T-cell (primary cell): ENCODE measurements at regions not wholly inside any gene's neighbourhood (a gene's known extent, or its start where the extent isn't known, plus 50 kb on each side); places are given as distances from the start of the nearest gene placed in this dataset.

Experiments used
- ATAC-seq, 4 experiments: fragments of 200-7000 bp in 3 of 4; fragments of 150-1000 bp in 1 of 4; cut with Tn5 transposase; replicated peaks in 1 of 4; 1 replicate in 3 of 4; 2 replicates in 1 of 4; pipeline ENCODE4 v1.10.0; 2021; ENCODE audit warnings: moderate library complexity in 3 of 4, mild to moderate bottlenecking in 2 of 4, moderate number of reproducible peaks in 1 of 4
- CTCF ChIA-PET, 2 donors: fragments of 300-600 bp; sonication (Branson Sonifier 250); formaldehyde crosslinking; loops; one replicate each; lab custom pipeline; 2022; ENCODE audit warnings: antibody characterized with exemption in 2 of 2; lab: Charles Lee
- POLR2A ChIA-PET, 2 donors: fragments of 300-600 bp; sonication (Branson Sonifier 250); formaldehyde crosslinking; loops; one replicate each; lab custom pipeline; 2022; ENCODE audit warnings: antibody characterized with exemption in 2 of 2; lab: Charles Lee
- DNase-seq, 35 experiments: peaks; one replicate each; pipeline versions ENCODE4 v3.0.0 to v3.0.0-alpha.2; 2013 to 2023
- H3K27ac ChIP-seq: one replicate; pipeline ENCODE4 v1.5.1; 2013; ENCODE audit warnings: low read length
- H3K27me3 ChIP-seq, 2 experiments: replicated peaks in 1 of 2; 1 replicate in 1 of 2; 2 replicates in 1 of 2; pipeline versions ENCODE4 v1.6.1 to v1.7.0; 2013; ENCODE audit warnings: low read length in 1 of 2, mixed read lengths in 1 of 2; ENCODE audit not compliant: control insufficient read depth in 2 of 2, insufficient read depth in 2 of 2; ENCODE audit errors: extremely low read depth in 1 of 2
- H3K36me3 ChIP-seq, 2 donors: 1 replicate in 1 of 2; 2 replicates in 1 of 2; pipeline versions ENCODE4 v1.6.1 to v1.7.0; 2013; ENCODE audit warnings: low read length in 1 of 2; ENCODE audit not compliant: control insufficient read depth in 2 of 2, insufficient read depth in 1 of 2; ENCODE audit errors: extremely low read depth in 1 of 2
- H3K4me1 ChIP-seq, 2 experiments: 1 replicate in 1 of 2; 2 replicates in 1 of 2; pipeline versions ENCODE4 v1.6.1 to v1.7.0; 2013; ENCODE audit warnings: low read length in 2 of 2, mixed read lengths in 1 of 2; ENCODE audit not compliant: insufficient read depth in 2 of 2, control insufficient read depth in 1 of 2; ENCODE audit errors: extremely low read depth in 1 of 2
- H3K4me3 ChIP-seq, 2 donors: 1 replicate in 1 of 2; 2 replicates in 1 of 2; pipeline versions ENCODE4 v1.5.1 to v1.7.0; 2013; ENCODE audit warnings: mild to moderate bottlenecking in 2 of 2, low read length in 1 of 2, moderate library complexity in 1 of 2; ENCODE audit not compliant: control insufficient read depth in 1 of 2; ENCODE audit errors: extremely low read depth in 1 of 2
- H3K9me3 ChIP-seq: 2 replicates; pipeline ENCODE4 v1.7.0; 2013
- H3K27ac Mint-ChIP-seq, 2 donors: one replicate each; pipeline ENCODE4 v1.8.0; 2020 to 2021; ENCODE audit warnings: mild to moderate bottlenecking in 2 of 2, mixed read lengths in 2 of 2
- H3K27me3 Mint-ChIP-seq, 2 donors: one replicate each; pipeline ENCODE4 v1.8.0; 2021 to 2022; ENCODE audit warnings: mixed read lengths in 2 of 2
- H3K36me3 Mint-ChIP-seq: one replicate; pipeline ENCODE4 v1.8.0; 2021; ENCODE audit warnings: mixed read lengths
- H3K4me1 Mint-ChIP-seq, 3 donors: one replicate each; pipeline ENCODE4 v1.8.0; 2020 to 2022; ENCODE audit warnings: mixed read lengths in 3 of 3, mild to moderate bottlenecking in 1 of 3
- H3K4me3 Mint-ChIP-seq, 3 donors: one replicate each; pipeline ENCODE4 v1.8.0; 2020 to 2022; ENCODE audit warnings: mild to moderate bottlenecking in 3 of 3, mixed read lengths in 3 of 3, moderate library complexity in 3 of 3
- H3K9me3 Mint-ChIP-seq, 3 donors: one replicate each; pipeline ENCODE4 v1.8.0; 2020 to 2022; ENCODE audit warnings: mixed read lengths in 3 of 3
- WGBS: methylation state at CpG from one replicate; pipeline ENCODE4 v1.1.5; 2013; ENCODE audit warnings: missing lambda C conversion rate; ENCODE audit not compliant: insufficient coverage; 5-methylcytosine and 5-hydroxymethylcytosine counted together

- DNase-seq (no peak), ATAC-seq (no peak)
- no peaks in the 10 kb centered on the region for H3K36me3 ChIP-seq
- Mint-ChIP-seq H3K4me1 (no peaks in the 10 kb centered on the region), H3K27ac (no peak overlapping the region), H3K9me3 (no peaks in the 10 kb centered on the region), H3K36me3 (no peaks in the 10 kb centered on the region), H3K4me3 (no peak overlapping the region), H3K27me3 (peaks cover 7 to 12% of the 10 kb centered on the region in 2 donors)
- no peak overlapping the region for H3K4me3 ChIP-seq
- no peaks in the 10 kb centered on the region for H3K27me3 ChIP-seq
- H3K4me1 ChIP-seq, result no peaks in the 10 kb centered on the region
- ChIA-PET POLR2A (no interaction called here), CTCF (no interaction called here)
- WGBS, result no CpG with 5 or more reads among the region's 3 CpGs
- no peak overlapping the region for H3K27ac ChIP-seq
- H3K9me3 ChIP-seq, result no peaks in the 10 kb centered on the region
Measured at GRCh38 chr5:96229188-96229587, 203.9 kb downstream of the PCSK1 start.

DNA sequence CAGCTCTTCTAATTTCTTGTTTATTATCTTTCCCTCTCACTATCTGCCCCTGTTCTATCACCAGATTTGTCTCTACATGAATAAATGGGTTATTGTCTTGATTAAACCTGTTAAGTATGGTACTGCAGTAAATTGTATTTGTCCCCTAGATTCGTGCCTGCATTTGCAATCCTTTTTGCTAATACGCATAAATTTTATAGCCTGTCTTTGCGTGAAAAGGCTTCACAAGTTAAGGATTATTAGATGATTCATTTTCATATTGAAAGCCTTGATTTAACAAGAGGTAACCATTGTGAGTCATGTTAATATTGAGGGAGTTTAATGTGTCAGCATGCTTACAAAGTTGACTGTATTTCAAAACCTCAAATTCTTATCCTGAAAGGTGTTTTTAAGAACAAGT, 204.6 kb downstream of the PCSK1 start:
- Histone ChIP-seq H3K27me3 (no peaks in the 10 kb centered on the region), H3K4me3 (no peak overlapping the region), H3K9me3 (no peaks in the 10 kb centered on the region), H3K4me1 (no peaks in the 10 kb centered on the region), H3K27ac (no peak overlapping the region), H3K36me3 (no peaks in the 10 kb centered on the region)
- 80% methylated on average over 1 of the region's 3 CpGs for WGBS
- POLR2A ChIA-PET, result no interaction called here
- no peak overlapping the region for H3K4me3 Mint-ChIP-seq
- no peaks in the 10 kb centered on the region for H3K4me1 Mint-ChIP-seq
- no peak for DNase-seq
- H3K27me3 Mint-ChIP-seq, result peaks cover 7 to 12% of the 10 kb centered on the region in 2 donors
- CTCF ChIA-PET, result no interaction called here
- no peak for ATAC-seq
- H3K36me3 Mint-ChIP-seq, result no peaks in the 10 kb centered on the region
- H3K27ac Mint-ChIP-seq, result no peak overlapping the region
- no peaks in the 10 kb centered on the region for H3K9me3 Mint-ChIP-seq

- H3K27ac ChIP-seq, result no peak overlapping the region
- no peaks in the 10 kb centered on the region for H3K4me1 ChIP-seq
- H3K27me3 ChIP-seq, result no peaks in the 10 kb centered on the region
- H3K9me3 ChIP-seq, result no peaks in the 10 kb centered on the region
- H3K36me3 ChIP-seq, result no peaks in the 10 kb centered on the region
- ChIA-PET CTCF (no interaction called here), POLR2A (no interaction called here)
- Mint-ChIP-seq H3K4me1 (no peaks in the 10 kb centered on the region), H3K27me3 (peaks cover 7 to 12% of the 10 kb centered on the region in 2 donors), H3K9me3 (no peaks in the 10 kb centered on the region), H3K4me3 (no peak overlapping the region), H3K36me3 (no peaks in the 10 kb centered on the region), H3K27ac (no peak overlapping the region)
- no peak for ATAC-seq
- DNase-seq, result no peak
- WGBS, result 40% methylated on average over 1 of the region's 4 CpGs
- H3K4me3 ChIP-seq, result no peak overlapping the region
Measured at GRCh38 chr5:96227957-96228356, 205.1 kb downstream of the PCSK1 start.

- Histone ChIP-seq H3K27ac (no peak overlapping the region), H3K9me3 (no peaks in the 10 kb centered on the region), H3K4me3 (no peak overlapping the region), H3K36me3 (no peaks in the 10 kb centered on the region), H3K27me3 (no peaks in the 10 kb centered on the region), H3K4me1 (no peaks in the 10 kb centered on the region)
- Mint-ChIP-seq H3K4me1 (no peaks in the 10 kb centered on the region), H3K27me3 (peaks cover 8 to 12% of the 10 kb centered on the region in 2 donors), H3K4me3 (no peak overlapping the region), H3K9me3 (peaks cover 0 to 3% (median 0%) of the 10 kb centered on the region in 3 donors), H3K36me3 (no peaks in the 10 kb centered on the region), H3K27ac (no peak overlapping the region)
- no peak for ATAC-seq
- POLR2A ChIA-PET, result no interaction called here
- CTCF ChIA-PET, result no interaction called here
- WGBS, result 86% methylated on average over 6 of the region's 6 CpGs
- DNase-seq, result no peak
Measured at GRCh38 chr5:96226941-96227552, 206.0 kb downstream of the PCSK1 start.

DNA sequence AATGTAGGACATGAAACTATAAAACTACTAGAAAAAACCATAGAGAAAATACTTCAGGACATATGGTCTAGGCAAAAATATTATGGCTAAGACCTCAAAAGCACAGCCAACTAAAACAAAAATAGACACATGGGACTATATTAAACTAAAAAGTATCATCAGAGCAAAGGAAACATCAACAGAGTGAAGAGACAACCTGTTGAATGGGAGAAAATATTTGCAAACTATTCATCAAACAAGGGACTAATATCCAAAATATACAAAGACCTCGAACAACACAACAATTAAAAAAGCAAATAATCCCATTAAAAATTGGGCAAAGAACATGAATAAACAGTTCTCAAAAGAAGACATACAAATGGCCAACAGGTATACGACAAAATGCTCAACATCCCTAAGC, 210.9 kb downstream of the PCSK1 start:
- Histone ChIP-seq H3K27me3 (no peaks in the 10 kb centered on the region), H3K4me3 (no peak overlapping the region), H3K4me1 (no peaks in the 10 kb centered on the region), H3K27ac (no peak overlapping the region), H3K9me3 (no peaks in the 10 kb centered on the region), H3K36me3 (no peaks in the 10 kb centered on the region)
- DNase-seq (no peak), ATAC-seq (no peak)
- ChIA-PET POLR2A (no interaction called here), CTCF (no interaction called here)
- H3K4me3 Mint-ChIP-seq, result no peak overlapping the region
- H3K9me3 Mint-ChIP-seq, result peaks cover 0 to 3% (median 0%) of the 10 kb centered on the region in 3 donors
- no CpG with 5 or more reads among the region's 2 CpGs for WGBS
- H3K27ac Mint-ChIP-seq, result no peak overlapping the region
- H3K4me1 Mint-ChIP-seq, result no peaks in the 10 kb centered on the region
- peaks cover 4 to 7% of the 10 kb centered on the region in 2 donors for H3K27me3 Mint-ChIP-seq
- no peaks in the 10 kb centered on the region for H3K36me3 Mint-ChIP-seq

DNA sequence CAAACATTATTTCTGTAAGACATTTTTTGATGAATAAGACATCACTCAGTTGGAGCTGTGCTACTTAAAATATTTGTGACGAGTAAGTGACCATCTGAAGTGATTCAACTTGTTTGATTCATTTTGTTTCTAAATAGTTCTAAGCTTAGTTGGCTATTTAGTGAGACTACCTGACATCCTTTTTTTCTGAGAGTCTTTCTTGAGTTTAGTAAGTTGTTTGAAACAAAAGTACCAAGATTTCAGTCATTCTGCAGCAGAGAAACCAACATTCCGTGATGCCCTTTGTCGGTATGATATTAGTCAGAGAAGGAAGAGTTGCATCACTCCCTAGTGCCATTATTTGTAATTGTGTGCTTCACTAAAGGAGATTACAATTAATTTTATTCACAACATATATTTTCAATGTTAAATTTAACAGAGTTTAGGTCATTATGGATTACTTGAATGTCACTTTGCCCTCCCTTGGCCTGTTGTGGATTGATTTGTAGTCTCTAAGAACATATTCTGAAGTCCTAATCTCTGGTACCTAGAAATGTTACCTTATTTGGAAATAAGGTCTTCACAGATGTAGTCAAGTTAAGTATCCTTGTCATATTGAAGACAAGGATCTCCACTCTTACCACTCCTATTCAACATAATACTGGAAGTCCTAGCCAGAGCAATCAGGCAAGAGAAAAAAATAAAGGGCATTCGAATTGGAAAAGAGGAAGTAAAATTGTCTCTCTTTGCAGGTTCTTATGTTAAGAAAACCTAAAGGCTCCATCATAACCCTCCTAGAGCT, 212.2 kb downstream of the PCSK1 start:
- H3K9me3 Mint-ChIP-seq, result peaks cover 0 to 3% (median 0%) of the 10 kb centered on the region in 3 donors
- DNase-seq, result no peak
- peaks cover 0 to 3% of the 10 kb centered on the region in 2 donors for H3K27me3 Mint-ChIP-seq
- WGBS, result no CpG with 5 or more reads among the region's 4 CpGs
- H3K4me3 Mint-ChIP-seq, result no peak overlapping the region
- no peak for ATAC-seq
- ChIA-PET CTCF (no interaction called here), POLR2A (no interaction called here)
- no peaks in the 10 kb centered on the region for H3K9me3 ChIP-seq
- no peaks in the 10 kb centered on the region for H3K36me3 ChIP-seq
- no peaks in the 10 kb centered on the region for H3K27me3 ChIP-seq
- no peaks in the 10 kb centered on the region for H3K4me1 ChIP-seq
- H3K4me1 Mint-ChIP-seq, result no peaks in the 10 kb centered on the region
- no peak overlapping the region for H3K27ac ChIP-seq
- no peak overlapping the region for H3K4me3 ChIP-seq
- H3K27ac Mint-ChIP-seq, result no peak overlapping the region
- H3K36me3 Mint-ChIP-seq, result no peaks in the 10 kb centered on the region
